ENCODE measurements at regions not wholly inside any gene's neighbourhood (a gene's known extent, or its start where the extent isn't known, plus 50 kb on each side); places are given as distances from the start of the nearest gene placed in this dataset.
"Not testable (repeated sequence)": the region's sequence is repeated elsewhere in the genome, so short reads cannot be mapped to it uniquely, and the experiment has no call there.

DNA sequence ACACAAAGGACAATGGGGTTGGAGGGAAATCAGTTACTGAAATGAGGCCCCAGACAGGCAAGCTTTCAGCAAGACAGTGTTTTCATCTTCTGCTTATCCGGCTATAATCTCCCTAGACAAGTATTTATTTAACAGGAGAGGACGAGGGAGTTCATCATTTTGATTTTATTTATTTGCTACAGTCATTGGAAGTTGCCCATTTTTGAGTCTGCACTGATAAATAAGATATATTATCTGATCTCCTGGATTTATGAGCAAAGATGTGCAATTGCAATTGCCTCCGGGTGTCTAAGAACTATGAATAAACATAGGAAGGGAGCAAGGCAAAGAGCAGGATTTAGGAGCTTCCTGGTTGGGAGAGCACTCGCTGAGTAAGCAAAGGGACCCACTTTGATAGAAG lies 263.2 kb upstream of the EDA2R start:
- DNase-seq: no peak

- no peak for DNase-seq
Observed at GRCh38 chrX:66900886-66901285, 262.0 kb upstream of the EDA2R start.

DNA sequence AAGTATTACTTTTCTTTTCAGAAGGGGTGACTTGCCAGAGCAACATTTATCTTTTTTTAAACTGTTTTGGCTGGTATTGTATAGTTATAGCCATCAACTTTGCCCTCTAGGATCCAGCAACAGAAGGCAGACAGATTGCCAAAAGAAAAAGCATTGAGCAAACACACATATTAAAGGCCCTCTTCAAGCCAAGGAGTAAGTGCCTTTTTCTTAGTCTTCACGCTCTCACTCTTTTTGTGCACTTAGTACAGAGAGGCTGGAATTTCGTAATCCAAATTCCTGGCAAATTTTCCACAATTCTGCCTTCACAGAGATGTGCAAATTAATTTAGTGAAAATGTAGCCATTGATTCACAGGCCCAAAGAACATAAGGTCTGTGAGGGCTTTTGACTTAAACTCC lies 253.1 kb upstream of the EDA2R start:
- DNase-seq: no peak

DNA sequence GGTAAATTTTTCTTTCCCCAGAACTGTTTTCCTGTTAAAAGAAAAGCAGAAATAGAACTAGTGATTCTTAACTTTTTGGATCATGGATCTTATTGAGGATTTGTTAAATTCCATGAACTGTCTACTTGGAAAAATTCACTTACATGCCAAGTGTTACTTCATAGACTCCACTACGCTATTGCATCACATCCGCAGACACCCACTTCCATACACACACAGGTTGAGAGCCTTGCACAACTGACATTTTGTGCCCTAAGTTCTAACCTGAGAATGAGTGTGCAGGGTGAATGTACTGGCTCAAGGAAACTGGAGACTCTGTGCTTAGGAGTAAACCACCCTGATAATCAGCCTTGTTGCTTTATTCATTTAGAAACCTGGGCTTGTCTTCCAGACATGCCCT lies 250.5 kb upstream of the EDA2R start:
- no peak for DNase-seq

GRCh38 chrX:66882101-66882500 lies 243.2 kb upstream of the EDA2R start:
- DNase-seq: no peak

DNA sequence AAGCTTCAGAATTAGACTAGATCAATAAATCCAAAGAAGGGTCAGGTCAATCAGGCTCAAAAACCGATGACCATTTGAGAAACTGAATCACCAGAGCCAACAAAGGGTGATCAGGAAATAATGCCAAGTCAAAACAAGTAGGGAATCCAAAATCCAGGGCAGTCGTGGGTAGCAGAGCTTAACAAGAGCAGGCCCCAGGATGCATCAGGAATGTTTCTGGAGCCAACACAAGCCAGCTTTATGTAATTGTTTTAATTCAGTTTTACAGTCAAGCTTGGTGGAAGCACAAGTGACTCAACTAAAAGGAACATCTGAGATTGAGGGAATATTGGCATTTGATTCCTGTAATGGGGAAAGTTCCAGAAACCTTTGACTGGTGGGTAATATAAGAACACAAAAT lies 237.9 kb upstream of the EDA2R start:
- DNase-seq: no peak

DNA sequence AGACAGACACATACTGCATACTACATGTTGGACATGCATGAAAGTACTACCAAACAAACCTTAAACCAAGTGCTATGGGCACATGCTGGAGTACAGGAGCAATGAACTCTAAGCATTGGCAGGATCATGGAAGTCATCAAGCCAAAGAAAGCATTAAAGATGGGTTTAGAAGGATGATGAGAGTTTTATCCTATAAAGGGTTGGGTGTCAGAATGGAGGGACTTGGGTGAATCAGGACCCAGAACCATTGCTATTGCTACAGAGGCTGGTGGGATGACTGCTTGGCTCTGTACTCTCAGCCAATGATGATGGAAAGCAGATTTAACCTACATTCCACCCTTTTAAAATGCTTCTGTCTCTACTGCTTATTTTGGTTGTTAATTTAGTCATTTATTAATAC lies 233.9 kb upstream of the EDA2R start:
- no peak for DNase-seq

GRCh38 chrX:66863721-66864120 lies 224.8 kb upstream of the EDA2R start:
- no peak for DNase-seq

GRCh38 chrX:66833426-66833825 lies 194.5 kb upstream of the EDA2R start:
- DNase-seq: no peak

GRCh38 chrX:66815227-66815626 lies 176.3 kb upstream of the EDA2R start:
- DNase-seq: no peak

DNA sequence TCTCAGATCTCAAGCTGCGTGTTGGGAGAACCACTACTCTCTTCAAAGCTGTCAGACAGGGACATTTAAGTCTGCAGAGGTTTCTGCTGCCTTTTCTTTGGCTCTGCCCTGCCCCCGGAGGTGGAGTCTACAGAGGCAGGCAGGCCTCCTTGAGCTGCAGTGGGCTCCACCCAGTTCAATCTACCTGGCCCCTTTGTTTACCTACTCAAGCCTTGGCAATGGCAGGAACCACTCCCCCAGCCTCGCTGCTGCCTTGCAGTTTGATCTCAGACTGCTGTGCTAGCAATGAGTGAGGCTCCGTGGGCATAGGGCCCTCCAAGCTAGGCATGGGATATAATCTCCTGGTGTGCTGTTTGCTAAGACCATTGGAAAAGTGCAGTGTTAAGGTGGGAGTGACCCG lies 155.6 kb upstream of the EDA2R start:
- DNase-seq: not testable (repeated sequence)

GRCh38 chrX:66766318-66766717 lies 127.4 kb upstream of the EDA2R start:
- DNase-seq: no peak

DNA sequence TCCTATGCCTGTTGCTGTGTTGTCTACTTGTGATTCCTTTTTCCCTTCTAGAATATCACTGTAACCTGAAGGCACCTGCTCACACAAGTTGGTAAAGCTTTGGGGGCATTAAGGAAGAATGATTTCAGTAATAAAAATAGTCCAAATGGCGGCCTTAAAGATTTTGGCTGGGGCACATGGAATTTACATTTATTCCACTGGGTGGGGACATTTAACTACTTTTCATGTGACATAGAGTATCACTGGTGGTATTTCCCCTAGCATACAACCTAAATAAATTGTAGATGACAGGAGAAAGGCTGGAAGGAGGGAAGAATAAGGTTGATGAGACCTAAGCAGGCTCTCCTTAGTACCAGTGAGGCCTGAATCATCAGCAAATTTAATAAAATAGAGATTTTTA lies 121.8 kb upstream of the EDA2R start:
- no peak for DNase-seq

DNA sequence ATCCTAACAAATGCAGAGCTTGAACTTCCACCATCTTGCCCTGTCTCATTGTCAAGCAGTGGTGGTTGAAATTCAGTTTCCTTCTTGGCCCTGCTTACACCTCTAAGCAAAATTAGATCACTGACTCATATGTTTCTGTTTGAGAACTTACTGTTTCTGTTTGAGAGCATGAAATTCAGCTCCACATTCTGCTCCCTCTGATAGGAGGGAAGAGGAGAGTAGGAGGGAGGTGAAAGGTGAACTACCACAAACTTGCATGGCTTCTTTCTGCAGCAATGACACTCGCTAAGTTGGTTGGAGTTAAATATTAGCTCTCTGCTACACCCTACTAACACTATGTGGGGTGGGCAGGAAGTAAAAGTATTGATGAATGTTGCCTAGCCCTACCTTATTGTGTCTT lies 117.8 kb upstream of the EDA2R start:
- no peak for DNase-seq

DNA sequence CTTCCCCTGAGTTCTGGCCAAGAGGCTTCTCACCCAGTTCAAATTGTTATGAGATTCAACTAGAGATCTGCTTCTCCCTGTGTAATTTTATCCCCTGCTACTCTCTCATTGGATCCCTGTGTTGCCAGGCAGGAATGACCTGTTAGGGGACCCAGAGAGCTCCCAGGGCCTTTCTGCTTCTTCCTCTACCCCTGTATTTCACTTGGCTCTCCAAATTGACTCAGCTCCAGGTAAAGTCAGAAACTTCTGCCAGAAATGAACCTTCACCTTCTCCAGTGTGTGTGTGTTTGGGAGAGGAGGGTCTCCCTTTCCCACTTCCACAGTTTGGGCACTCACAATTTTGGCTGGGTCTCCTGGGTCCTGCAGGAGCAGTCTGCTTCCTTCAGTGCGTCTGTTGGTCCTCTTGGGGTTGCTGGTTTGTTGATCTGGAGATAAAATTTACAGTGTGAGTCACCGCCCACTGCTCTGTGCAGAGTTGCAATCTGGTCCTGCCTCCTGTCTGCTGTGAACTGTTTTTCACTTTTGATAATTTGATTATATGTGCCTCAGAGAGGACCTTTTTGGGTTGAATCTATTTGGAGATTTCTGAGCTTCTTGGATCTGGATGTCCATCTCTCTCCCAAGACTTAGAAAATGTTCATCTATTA lies 112.4 kb upstream of the EDA2R start:
- no peak for DNase-seq

GRCh38 chrX:66744519-66744918 lies 105.6 kb upstream of the EDA2R start:
- DNase-seq: not testable (repeated sequence)

- no peak for DNase-seq
Observed at GRCh38 chrX:66731398-66731797, 92.5 kb upstream of the EDA2R start.

GRCh38 chrX:66728818-66729271 lies 90.0 kb upstream of the EDA2R start:
- peak; percentile 38 for DNase-seq

GRCh38 chrX:66717926-66718325 lies 79.0 kb upstream of the EDA2R start:
- no peak for DNase-seq

DNA sequence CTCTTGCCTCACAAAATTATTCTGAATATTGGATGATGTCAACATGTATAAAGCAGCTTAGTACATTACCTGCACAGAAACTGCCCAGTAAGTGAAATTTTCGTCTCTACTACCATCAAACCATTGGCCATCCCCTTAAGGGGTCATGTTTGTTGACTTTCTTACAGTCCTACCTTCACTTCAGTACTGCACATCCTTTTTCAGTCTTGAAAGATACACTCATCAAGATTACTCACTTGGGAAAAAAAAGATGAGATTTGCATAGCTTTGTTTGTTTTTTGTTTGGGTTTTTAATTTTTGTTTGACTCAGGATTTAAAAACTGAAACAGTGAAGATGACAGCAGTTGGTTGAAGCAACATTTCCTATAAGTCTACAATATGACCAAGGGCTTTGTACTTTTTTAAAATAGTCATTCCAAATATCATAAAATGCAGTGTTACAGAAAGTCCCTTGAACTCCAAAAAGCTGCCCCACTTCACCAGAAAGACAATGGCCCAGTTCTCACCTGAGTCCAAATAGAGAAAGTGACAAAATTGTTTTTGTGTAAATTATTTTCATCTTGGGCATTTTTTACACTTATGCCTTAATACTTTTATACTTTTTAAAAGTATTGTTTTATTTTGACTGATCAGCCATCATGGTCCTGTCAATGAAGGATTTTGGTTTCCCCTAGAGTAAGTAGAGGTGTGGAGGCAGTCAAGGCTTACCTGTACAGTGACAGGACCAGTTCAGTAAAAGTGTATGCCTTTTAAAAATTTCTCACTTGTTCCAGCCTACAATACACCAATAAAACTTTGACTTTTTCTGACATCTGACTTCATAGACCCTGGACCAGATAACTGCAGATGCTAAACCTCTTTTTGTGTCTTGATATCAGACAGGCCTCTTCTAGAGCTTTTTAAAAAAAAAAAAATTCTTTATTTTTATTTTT lies 59.7 kb upstream of the EDA2R start:
- DNase-seq: no peak

GRCh38 chrX:66692512-66692911 lies 53.6 kb upstream of the EDA2R start:
- not testable (repeated sequence) for DNase-seq

All from NCI-H526 treated with DMSO at 0.1 percent for 48 hours (cell line).